Mesenchymal stem cell (in vitro differentiated cells and primary cell): ENCODE measurements at regions not wholly inside any gene's neighbourhood (a gene's known extent, or its start where the extent isn't known, plus 50 kb on each side); places are given as distances from the start of the nearest gene placed in this dataset.
A peak's percentile ranks its signal among the peaks of the same experiment; 100 is the strongest.

ENCODE experiments used
- DNase-seq: peaks from one replicate; pipeline ENCODE4 v3.0.0-alpha.2; 2013
- H2AFZ ChIP-seq: one replicate; pipeline ENCODE4 v1.6.1; 2013; ENCODE audit warnings: low read depth, mild to moderate bottlenecking, control low read depth, inconsistent platforms, low read length, moderate library complexity
- H2AK5ac ChIP-seq: 2 replicates; pipeline ENCODE4 v1.6.1; 2013; ENCODE audit warnings: low read length, moderate library complexity, mild to moderate bottlenecking, inconsistent platforms; ENCODE audit not compliant: severe bottlenecking
- H2BK120ac ChIP-seq: one replicate; pipeline ENCODE4 v1.6.1; 2013; ENCODE audit warnings: low read depth, mild to moderate bottlenecking, inconsistent platforms, low read length, moderate library complexity
- H2BK12ac ChIP-seq, 2 experiments: one replicate each; pipeline ENCODE4 v1.6.1; 2013; ENCODE audit warnings: inconsistent platforms in 2 of 2, low read length in 2 of 2, mild to moderate bottlenecking in 2 of 2, moderate library complexity in 2 of 2, control low read depth in 1 of 2
- H2BK15ac ChIP-seq: one replicate; pipeline ENCODE4 v1.6.1; 2013; ENCODE audit warnings: mild to moderate bottlenecking, low read depth, inconsistent platforms; ENCODE audit not compliant: poor library complexity, severe bottlenecking
- H2BK5ac ChIP-seq: 2 replicates; pipeline ENCODE4 v1.6.1; 2013; ENCODE audit warnings: low read depth, mild to moderate bottlenecking, low read length, control low read depth, inconsistent platforms; ENCODE audit not compliant: poor library complexity, severe bottlenecking
- H3K14ac ChIP-seq, 2 experiments: one replicate each; pipeline ENCODE4 v1.6.1; 2013; ENCODE audit warnings: inconsistent platforms in 2 of 2, low read length in 2 of 2, control low read depth in 1 of 2, mild to moderate bottlenecking in 1 of 2, moderate library complexity in 1 of 2
- H3K18ac ChIP-seq, 2 experiments: one replicate each; pipeline ENCODE4 v1.6.1; 2013; ENCODE audit warnings: inconsistent platforms in 2 of 2, low read length in 2 of 2, control low read depth in 1 of 2, low read depth in 1 of 2, mild to moderate bottlenecking in 1 of 2
- H3K23ac ChIP-seq, 2 experiments: one replicate each; pipeline ENCODE4 v1.6.1; 2013; ENCODE audit warnings: inconsistent platforms in 2 of 2, low read length in 2 of 2, mild to moderate bottlenecking in 2 of 2, moderate library complexity in 2 of 2, control low read depth in 1 of 2
- H3K27ac ChIP-seq: 2 replicates; pipeline ENCODE4 v1.5.1; 2013; ENCODE audit warnings: mild to moderate bottlenecking, moderate library complexity, low read length, control low read depth, inconsistent platforms; ENCODE audit not compliant: poor library complexity, severe bottlenecking
- H3K27me3 ChIP-seq, 2 experiments: 2 replicates each; pipeline versions ENCODE4 v1.6.1 to v1.7.0; 2013; ENCODE audit warnings: low read length in 2 of 2, mild to moderate bottlenecking in 2 of 2, moderate library complexity in 2 of 2, control low read depth in 1 of 2, inconsistent platforms in 1 of 2; ENCODE audit not compliant: control insufficient read depth in 1 of 2, insufficient read depth in 1 of 2
- H3K36me3 ChIP-seq, 2 experiments: 2 replicates each; pipeline versions ENCODE4 v1.6.1 to v1.7.0; 2013; ENCODE audit warnings: low read length in 2 of 2, control low read depth in 1 of 2, inconsistent platforms in 1 of 2, low read depth in 1 of 2, mild to moderate bottlenecking in 1 of 2; ENCODE audit not compliant: insufficient read depth in 2 of 2, control insufficient read depth in 1 of 2
- H3K4ac ChIP-seq, 2 experiments: one replicate each; pipeline ENCODE4 v1.6.1; 2013; ENCODE audit warnings: inconsistent platforms in 2 of 2, low read length in 2 of 2, mild to moderate bottlenecking in 2 of 2, moderate library complexity in 2 of 2, control low read depth in 1 of 2, low read depth in 1 of 2
- H3K4me1 ChIP-seq: 2 replicates; pipeline ENCODE4 v1.6.1; 2013; ENCODE audit warnings: low read depth, low read length, control low read depth; ENCODE audit not compliant: control insufficient read depth, insufficient read depth
- H3K4me2 ChIP-seq: 2 replicates; pipeline ENCODE4 v1.6.1; 2013; ENCODE audit warnings: low read length, mild to moderate bottlenecking, inconsistent platforms; ENCODE audit not compliant: poor library complexity, severe bottlenecking
- H3K4me3 ChIP-seq, 2 experiments: 2 replicates each; pipeline versions ENCODE4 v1.5.1 to v1.7.0; 2013; ENCODE audit warnings: low read length in 2 of 2, mild to moderate bottlenecking in 2 of 2, control low read depth in 1 of 2, low read depth in 1 of 2; ENCODE audit not compliant: insufficient read depth in 1 of 2
- H3K79me1 ChIP-seq: replicated peaks from 2 replicates; pipeline ENCODE4 v1.6.1; 2013; ENCODE audit warnings: mild to moderate bottlenecking, control low read depth, low read length, inconsistent platforms; ENCODE audit not compliant: poor library complexity, severe bottlenecking
- H3K9ac ChIP-seq: 2 replicates; pipeline ENCODE4 v1.7.0; 2013; ENCODE audit warnings: mild to moderate bottlenecking, low read length, moderate library complexity
- H3K9me3 ChIP-seq: 2 replicates; pipeline ENCODE4 v1.7.0; 2013; ENCODE audit warnings: mild to moderate bottlenecking, low read length; ENCODE audit not compliant: control insufficient read depth
- H4K8ac ChIP-seq: one replicate; pipeline ENCODE4 v1.6.1; 2013; ENCODE audit warnings: inconsistent platforms, mild to moderate bottlenecking, low read length, moderate library complexity
- H4K91ac ChIP-seq: one replicate; pipeline ENCODE4 v1.6.1; 2013; ENCODE audit warnings: mild to moderate bottlenecking, low read length, inconsistent platforms
- WGBS: methylation state at CpG from one replicate; pipeline ENCODE4 v1.1.7; 2013; ENCODE audit warnings: mixed read lengths; 5-methylcytosine and 5-hydroxymethylcytosine counted together

GRCh38 chr3:177947901-177948300 is 588.3 kb upstream of the KCNMB2 start:
- H2AK5ac ChIP-seq, result no peak overlapping the region
- no peak for DNase-seq
- no peak overlapping the region for H3K4me3 ChIP-seq
- H3K4me2 ChIP-seq, result no peak overlapping the region
- H3K4ac ChIP-seq, result no peak overlapping the region
- no peak overlapping the region for H4K91ac ChIP-seq
- H3K14ac ChIP-seq, result no peak overlapping the region
- no peak overlapping the region for H2AFZ ChIP-seq
- H3K18ac ChIP-seq, result no peak overlapping the region
- H3K9ac ChIP-seq, result no peak overlapping the region
- H3K23ac ChIP-seq, result no peak overlapping the region
- no peak overlapping the region for H2BK120ac ChIP-seq
- H3K9me3 ChIP-seq, result no peaks in the 10 kb centered on the region
- no peaks in the 10 kb centered on the region for H3K4me1 ChIP-seq
- no peaks in the 10 kb centered on the region for H3K27me3 ChIP-seq
- H3K79me1 ChIP-seq, result no peaks in the 10 kb centered on the region
- no peak overlapping the region for H2BK15ac ChIP-seq
- H2BK12ac ChIP-seq, result no peak overlapping the region
- no peaks in the 10 kb centered on the region for H3K36me3 ChIP-seq
- H4K8ac ChIP-seq, result no peak overlapping the region
- H3K27ac ChIP-seq, result no peak overlapping the region
- no peak overlapping the region for H2BK5ac ChIP-seq
- WGBS, result 94% methylated on average over 2 of the region's 2 CpGs

GRCh38 chr3:177948716-177949425 is 587.4 kb upstream of the KCNMB2 start:
- Histone ChIP-seq H2BK12ac (no peak overlapping the region), H3K23ac (no peak overlapping the region), H3K4me3 (no peak overlapping the region), H3K27me3 (no peaks in the 10 kb centered on the region), H4K8ac (no peak overlapping the region), H3K4me1 (no peaks in the 10 kb centered on the region), H3K36me3 (no peaks in the 10 kb centered on the region), H2BK15ac (no peak overlapping the region), H4K91ac (no peak overlapping the region), H3K14ac (no peak overlapping the region), H3K4ac (no peak overlapping the region), H3K9ac (no peak overlapping the region), H3K9me3 (no peaks in the 10 kb centered on the region), H2BK120ac (no peak overlapping the region), H3K27ac (no peak overlapping the region), H3K4me2 (no peak overlapping the region), H2AFZ (no peak overlapping the region), H3K79me1 (no peaks in the 10 kb centered on the region), H3K18ac (no peak overlapping the region), H2AK5ac (no peak overlapping the region), H2BK5ac (no peak overlapping the region)
- 100% methylated on average over 4 of the region's 4 CpGs for WGBS
- DNase-seq, result no peak

- no peak overlapping the region for H3K18ac ChIP-seq
- H2BK15ac ChIP-seq, result no peak overlapping the region
- H3K79me1 ChIP-seq, result no peaks in the 10 kb centered on the region
- H4K91ac ChIP-seq, result no peak overlapping the region
- WGBS, result 57% methylated on average over 2 of the region's 5 CpGs
- H2BK12ac ChIP-seq, result no peak overlapping the region
- H3K9ac ChIP-seq, result no peak overlapping the region
- H4K8ac ChIP-seq, result no peak overlapping the region
- DNase-seq, result no peak
- no peak overlapping the region for H2BK120ac ChIP-seq
- H3K27ac ChIP-seq, result no peak overlapping the region
- H3K23ac ChIP-seq, result no peak overlapping the region
- no peak overlapping the region for H2AFZ ChIP-seq
- no peaks in the 10 kb centered on the region for H3K4me1 ChIP-seq
- no peak overlapping the region for H3K4ac ChIP-seq
- no peak overlapping the region for H3K4me2 ChIP-seq
- no peak overlapping the region for H2AK5ac ChIP-seq
- no peak overlapping the region for H2BK5ac ChIP-seq
- H3K36me3 ChIP-seq, result no peaks in the 10 kb centered on the region
- H3K14ac ChIP-seq, result no peak overlapping the region
- no peaks in the 10 kb centered on the region for H3K9me3 ChIP-seq
- no peaks in the 10 kb centered on the region for H3K27me3 ChIP-seq
- H3K4me3 ChIP-seq, result no peak overlapping the region
Observed at GRCh38 chr3:177959188-177959587, 577.0 kb upstream of the KCNMB2 start.

GRCh38 chr3:177960014-177960413 is 576.2 kb upstream of the KCNMB2 start:
- H3K23ac ChIP-seq, result no peak overlapping the region
- no peak overlapping the region for H2AFZ ChIP-seq
- H2BK120ac ChIP-seq, result no peak overlapping the region
- DNase-seq, result peak; percentile 49
- WGBS, result 31% methylated on average over 2 of the region's 2 CpGs
- H3K4me2 ChIP-seq, result no peak overlapping the region
- no peak overlapping the region for H3K18ac ChIP-seq
- H3K79me1 ChIP-seq, result no peaks in the 10 kb centered on the region
- H3K4me1 ChIP-seq, result no peaks in the 10 kb centered on the region
- H3K9ac ChIP-seq, result no peak overlapping the region
- H2BK12ac ChIP-seq, result no peak overlapping the region
- H3K27me3 ChIP-seq, result no peaks in the 10 kb centered on the region
- H2BK15ac ChIP-seq, result no peak overlapping the region
- no peaks in the 10 kb centered on the region for H3K36me3 ChIP-seq
- H3K27ac ChIP-seq, result no peak overlapping the region
- H2BK5ac ChIP-seq, result no peak overlapping the region
- no peak overlapping the region for H4K8ac ChIP-seq
- no peak overlapping the region for H3K14ac ChIP-seq
- H3K9me3 ChIP-seq, result no peaks in the 10 kb centered on the region
- no peak overlapping the region for H4K91ac ChIP-seq
- H2AK5ac ChIP-seq, result no peak overlapping the region
- no peak overlapping the region for H3K4me3 ChIP-seq
- H3K4ac ChIP-seq, result no peak overlapping the region
